ENCODE measurements at regions not wholly inside any gene's neighbourhood (a gene's known extent, or its start where the extent isn't known, plus 50 kb on each side); places are given as distances from the start of the nearest gene placed in this dataset.

GRCh38 chr21:16663436-16663835 is 849.4 kb upstream of the CXADR start:
- no peaks in the 10 kb centered on the region for H3K4me1 Mint-ChIP-seq (ENCODE audit: low read depth)
- no peak overlapping the region for H3K27ac Mint-ChIP-seq
- H3K36me3 Mint-ChIP-seq (ENCODE audit: low read depth), result no peaks in the 10 kb centered on the region
- H3K9me3 Mint-ChIP-seq, result peaks cover 13% of the 10 kb centered on the region
- no peaks in the 10 kb centered on the region for H3K27me3 Mint-ChIP-seq
- no peak overlapping the region for H3K4me3 Mint-ChIP-seq
- intact Hi-C loops (cut with micrococcal nuclease), result no loop called here

GRCh38 chr21:16667395-16667794 is 845.4 kb upstream of the CXADR start:
- Mint-ChIP-seq H3K4me3 (no peak overlapping the region), H3K27me3 (no peaks in the 10 kb centered on the region), H3K36me3 (ENCODE audit: low read depth) (no peaks in the 10 kb centered on the region), H3K27ac (no peak overlapping the region), H3K4me1 (ENCODE audit: low read depth) (no peaks in the 10 kb centered on the region), H3K9me3 (peaks cover 3% of the 10 kb centered on the region)
- intact Hi-C loops (cut with micrococcal nuclease), result no loop called here

DNA sequence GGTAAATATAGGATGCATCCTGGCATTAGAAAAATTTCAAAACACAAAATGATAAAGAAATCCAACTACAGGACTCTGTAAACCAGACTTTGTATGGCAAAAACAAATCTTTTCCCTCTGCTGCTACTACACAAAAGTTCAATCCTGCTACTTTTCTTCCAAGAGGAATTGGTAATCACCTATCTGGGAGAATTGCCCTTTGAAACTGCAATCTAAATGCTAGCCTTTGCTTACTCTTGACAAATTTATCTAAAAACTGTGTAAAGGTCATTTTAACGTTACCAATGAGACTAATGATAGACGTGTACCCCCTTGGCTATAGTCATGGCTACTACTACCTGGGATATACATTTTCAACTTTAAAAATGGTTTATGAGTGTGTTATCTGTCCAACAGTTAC is 837.9 kb upstream of the CXADR start:
- H3K4me1 Mint-ChIP-seq (ENCODE audit: low read depth), result no peaks in the 10 kb centered on the region
- peaks cover 8% of the 10 kb centered on the region for H3K9me3 Mint-ChIP-seq
- intact Hi-C loops (cut with micrococcal nuclease), result no loop called here
- no peak overlapping the region for H3K27ac Mint-ChIP-seq
- no peaks in the 10 kb centered on the region for H3K36me3 Mint-ChIP-seq (ENCODE audit: low read depth)
- H3K4me3 Mint-ChIP-seq, result no peak overlapping the region
- no peaks in the 10 kb centered on the region for H3K27me3 Mint-ChIP-seq

DNA sequence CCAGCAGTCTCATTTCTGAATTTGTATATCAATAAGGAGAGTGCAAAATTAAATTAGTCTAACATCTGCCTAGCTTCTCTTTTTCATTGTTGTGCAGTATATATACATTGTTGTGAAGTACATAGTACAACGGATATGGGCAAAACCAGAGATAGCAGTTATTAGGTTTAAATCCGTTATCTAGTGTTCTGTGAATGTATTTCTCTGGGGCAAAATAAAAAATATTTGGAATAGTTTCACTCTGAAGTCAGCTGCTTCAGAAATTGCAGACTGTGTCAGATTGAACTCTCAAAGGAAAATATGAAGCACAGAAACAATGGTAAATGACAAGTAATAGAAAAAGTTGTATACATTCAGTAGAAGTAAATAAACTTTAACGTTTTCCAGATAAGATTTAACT is 836.5 kb upstream of the CXADR start:
- no peaks in the 10 kb centered on the region for H3K36me3 Mint-ChIP-seq (ENCODE audit: low read depth)
- no peaks in the 10 kb centered on the region for H3K4me1 Mint-ChIP-seq (ENCODE audit: low read depth)
- no peak overlapping the region for H3K27ac Mint-ChIP-seq
- intact Hi-C loops (cut with micrococcal nuclease), result no loop called here
- no peak overlapping the region for H3K4me3 Mint-ChIP-seq
- H3K27me3 Mint-ChIP-seq, result no peaks in the 10 kb centered on the region
- H3K9me3 Mint-ChIP-seq, result peaks cover 16% of the 10 kb centered on the region

- intact Hi-C loops (cut with micrococcal nuclease), result no loop called here
- H3K27me3 Mint-ChIP-seq, result no peaks in the 10 kb centered on the region
- no peak overlapping the region for H3K27ac Mint-ChIP-seq
- no peaks in the 10 kb centered on the region for H3K36me3 Mint-ChIP-seq (ENCODE audit: low read depth)
- H3K4me3 Mint-ChIP-seq, result no peak overlapping the region
- H3K4me1 Mint-ChIP-seq (ENCODE audit: low read depth), result no peaks in the 10 kb centered on the region
- peaks cover 26% of the 10 kb centered on the region for H3K9me3 Mint-ChIP-seq
These were observed 834.2 kb upstream of the CXADR start for GRCh38 chr21:16678429-16679160.

GRCh38 chr21:16695074-16695473 is 817.8 kb upstream of the CXADR start:
- H3K27ac Mint-ChIP-seq, result no peak overlapping the region
- H3K36me3 Mint-ChIP-seq (ENCODE audit: low read depth), result no peaks in the 10 kb centered on the region
- H3K4me1 Mint-ChIP-seq (ENCODE audit: low read depth), result no peaks in the 10 kb centered on the region
- H3K27me3 Mint-ChIP-seq, result no peaks in the 10 kb centered on the region
- intact Hi-C loops (cut with micrococcal nuclease), result no loop called here
- peaks cover 65% of the 10 kb centered on the region for H3K9me3 Mint-ChIP-seq
- no peak overlapping the region for H3K4me3 Mint-ChIP-seq

DNA sequence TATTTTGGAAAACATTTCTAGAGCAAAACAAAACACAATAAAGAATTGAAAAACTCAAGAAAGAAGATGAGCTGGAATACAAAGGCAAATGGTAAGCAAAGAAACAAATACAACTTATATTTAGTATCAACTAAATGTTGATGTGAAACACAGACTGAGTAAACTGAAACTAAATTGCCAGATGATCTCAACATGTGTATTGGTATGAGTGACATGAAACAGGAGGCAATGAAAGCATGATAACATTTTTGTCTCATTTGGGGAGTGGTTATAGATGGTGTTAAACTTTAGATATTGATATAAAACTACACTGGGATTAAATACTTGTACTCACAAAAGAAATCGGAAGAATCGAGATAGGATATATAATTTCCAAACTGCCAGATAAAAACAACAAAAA is 805.6 kb upstream of the CXADR start:
- H3K9me3 Mint-ChIP-seq, result peaks cover 28% of the 10 kb centered on the region
- H3K4me3 Mint-ChIP-seq, result no peak overlapping the region
- H3K27ac Mint-ChIP-seq, result no peak overlapping the region
- no peaks in the 10 kb centered on the region for H3K4me1 Mint-ChIP-seq (ENCODE audit: low read depth)
- no peaks in the 10 kb centered on the region for H3K27me3 Mint-ChIP-seq
- no peaks in the 10 kb centered on the region for H3K36me3 Mint-ChIP-seq (ENCODE audit: low read depth)
- intact Hi-C loops (cut with micrococcal nuclease), result no loop called here

DNA sequence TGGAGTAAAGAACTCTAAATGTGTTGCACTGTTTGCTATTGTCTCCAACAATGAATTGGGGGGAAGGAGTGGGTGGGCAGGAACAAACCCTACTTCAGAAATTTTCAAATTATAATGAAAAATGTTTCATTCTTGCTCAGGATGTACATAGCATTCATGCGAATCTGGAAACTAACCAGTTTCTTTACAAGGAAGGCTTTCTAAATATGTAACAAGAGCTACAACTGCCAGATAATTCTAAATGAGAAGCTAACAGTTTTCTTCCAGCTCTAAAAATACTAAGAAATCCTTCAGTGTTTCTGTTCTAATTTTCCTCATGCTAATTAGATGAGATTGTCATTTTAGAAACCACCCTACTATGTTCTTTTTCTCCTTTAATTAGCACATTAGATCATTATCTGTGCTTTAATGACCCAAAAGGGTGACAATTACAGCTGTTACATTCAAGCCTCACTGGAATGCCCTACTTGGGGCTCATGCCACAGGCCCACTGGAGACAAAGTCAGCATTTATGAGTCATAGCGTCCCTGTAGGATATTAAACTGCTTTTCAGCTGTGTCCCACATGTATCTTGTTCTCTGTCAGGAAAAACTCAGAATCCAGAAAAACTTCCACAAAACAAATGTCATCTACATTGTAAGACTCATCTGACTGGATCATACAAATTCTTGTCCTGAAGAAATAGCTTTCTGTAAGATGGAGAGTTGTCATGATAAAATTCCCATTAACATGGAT is 804.6 kb upstream of the CXADR start:
- Mint-ChIP-seq H3K27me3 (no peaks in the 10 kb centered on the region), H3K27ac (no peak overlapping the region), H3K9me3 (peaks cover 32% of the 10 kb centered on the region), H3K4me1 (ENCODE audit: low read depth) (no peaks in the 10 kb centered on the region), H3K36me3 (ENCODE audit: low read depth) (no peaks in the 10 kb centered on the region), H3K4me3 (no peak overlapping the region)
- intact Hi-C loops (cut with micrococcal nuclease), result no loop called here

GRCh38 chr21:16709866-16710550 is 802.8 kb upstream of the CXADR start:
- no peak overlapping the region for H3K27ac Mint-ChIP-seq
- no peaks in the 10 kb centered on the region for H3K36me3 Mint-ChIP-seq (ENCODE audit: low read depth)
- no peak overlapping the region for H3K4me3 Mint-ChIP-seq
- peaks cover 36% of the 10 kb centered on the region for H3K9me3 Mint-ChIP-seq
- no peaks in the 10 kb centered on the region for H3K27me3 Mint-ChIP-seq
- intact Hi-C loops (cut with micrococcal nuclease), result no loop called here
- no peaks in the 10 kb centered on the region for H3K4me1 Mint-ChIP-seq (ENCODE audit: low read depth)

DNA sequence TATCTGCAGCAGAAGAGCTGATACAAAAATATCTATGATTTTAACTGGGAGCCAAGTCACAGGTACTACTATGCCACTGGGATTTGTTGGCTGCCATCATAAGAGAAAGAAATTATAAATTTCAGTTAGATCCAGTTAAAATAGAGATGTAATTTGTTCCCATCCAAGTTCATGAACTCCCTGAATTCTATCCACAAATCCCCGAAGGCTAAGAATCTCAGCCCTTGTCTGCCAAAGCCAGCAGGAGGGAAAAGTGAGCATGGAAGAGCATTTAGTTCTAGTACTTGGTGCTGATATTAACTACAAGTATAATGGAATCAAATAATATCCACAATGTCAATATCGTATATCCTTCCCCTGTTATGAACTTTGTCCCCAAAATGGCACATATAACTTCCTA is 801.1 kb upstream of the CXADR start:
- Mint-ChIP-seq H3K4me3 (no peak overlapping the region), H3K27ac (no peak overlapping the region), H3K4me1 (ENCODE audit: low read depth) (no peaks in the 10 kb centered on the region), H3K36me3 (ENCODE audit: low read depth) (no peaks in the 10 kb centered on the region), H3K27me3 (no peaks in the 10 kb centered on the region), H3K9me3 (peaks cover 28% of the 10 kb centered on the region)
- intact Hi-C loops (cut with micrococcal nuclease), result no loop called here

GRCh38 chr21:16713331-16714117 is 799.3 kb upstream of the CXADR start:
- Mint-ChIP-seq H3K27ac (no peak overlapping the region), H3K4me1 (ENCODE audit: low read depth) (no peaks in the 10 kb centered on the region), H3K27me3 (no peaks in the 10 kb centered on the region), H3K36me3 (ENCODE audit: low read depth) (no peaks in the 10 kb centered on the region), H3K4me3 (no peak overlapping the region), H3K9me3 (peaks cover 34% of the 10 kb centered on the region)
- intact Hi-C loops (cut with micrococcal nuclease), result no loop called here

DNA sequence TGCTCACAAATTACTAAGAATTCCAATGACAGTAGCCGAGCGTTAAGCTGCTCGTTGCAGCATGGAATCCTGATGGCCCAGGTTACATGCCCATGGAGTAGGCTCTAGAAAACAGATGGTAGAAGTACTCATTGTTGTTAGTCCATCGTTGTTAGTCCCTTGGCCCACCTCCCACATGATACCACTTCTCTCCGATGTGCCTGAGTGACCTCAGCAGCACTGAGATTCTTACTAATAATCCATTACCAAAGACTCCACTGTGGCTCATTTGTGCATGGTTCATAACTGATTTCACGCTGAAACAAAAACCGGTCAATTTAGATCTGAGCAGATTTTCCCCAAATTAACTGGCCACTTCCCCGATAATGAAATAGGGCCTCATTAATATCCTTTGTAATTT is 772.3 kb upstream of the CXADR start:
- Mint-ChIP-seq H3K4me1 (ENCODE audit: low read depth) (no peaks in the 10 kb centered on the region), H3K27ac (no peak overlapping the region), H3K36me3 (ENCODE audit: low read depth) (no peaks in the 10 kb centered on the region), H3K4me3 (no peak overlapping the region), H3K27me3 (no peaks in the 10 kb centered on the region), H3K9me3 (peaks cover 27% of the 10 kb centered on the region)
- intact Hi-C loops (cut with micrococcal nuclease), result no loop called here

- Mint-ChIP-seq H3K4me3 (no peak overlapping the region), H3K27me3 (no peaks in the 10 kb centered on the region), H3K36me3 (ENCODE audit: low read depth) (no peaks in the 10 kb centered on the region), H3K4me1 (ENCODE audit: low read depth) (no peaks in the 10 kb centered on the region), H3K27ac (no peak overlapping the region), H3K9me3 (peaks cover 26% of the 10 kb centered on the region)
- intact Hi-C loops (cut with micrococcal nuclease), result no loop called here
These were observed 771.6 kb upstream of the CXADR start for GRCh38 chr21:16741141-16741665.

Measured in dendritic cell treated with granulocyte-macrophage colony-stimulating factor and Interleukin-4, amounts not matched to agents 40 ng/mL and 50 ng/mL, for 4 days (primary cell).